ENCODE measurements at regions not wholly inside any gene's neighbourhood (a gene's known extent, or its start where the extent isn't known, plus 50 kb on each side); places are given as distances from the start of the nearest gene placed in this dataset.

DNA sequence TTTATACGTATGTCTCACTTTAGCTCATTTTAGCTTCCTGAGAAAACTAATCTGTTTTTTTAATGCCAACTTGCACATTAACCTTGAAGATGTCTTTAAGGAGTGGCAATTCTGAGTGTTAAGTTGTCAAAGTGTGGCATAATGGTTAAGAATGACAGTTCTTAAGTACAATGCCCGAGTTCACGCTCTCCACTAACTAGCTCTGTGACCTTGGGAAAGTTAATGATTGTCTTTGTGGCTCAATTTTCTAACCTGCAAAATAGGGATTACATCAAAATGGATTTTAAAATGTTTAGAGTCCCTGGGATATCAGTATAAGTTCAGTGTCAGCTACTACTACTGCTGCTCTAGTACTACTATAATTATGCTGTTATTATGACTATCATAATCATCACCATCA is 409.7 kb downstream of the SOCS6 start:
- no peak for TF ChIP-seq ZBTB7A (IDR thresholded peaks at IDR 0.05; ENCODE audit: low read depth)
- TF ChIP-seq, protein P1, sequence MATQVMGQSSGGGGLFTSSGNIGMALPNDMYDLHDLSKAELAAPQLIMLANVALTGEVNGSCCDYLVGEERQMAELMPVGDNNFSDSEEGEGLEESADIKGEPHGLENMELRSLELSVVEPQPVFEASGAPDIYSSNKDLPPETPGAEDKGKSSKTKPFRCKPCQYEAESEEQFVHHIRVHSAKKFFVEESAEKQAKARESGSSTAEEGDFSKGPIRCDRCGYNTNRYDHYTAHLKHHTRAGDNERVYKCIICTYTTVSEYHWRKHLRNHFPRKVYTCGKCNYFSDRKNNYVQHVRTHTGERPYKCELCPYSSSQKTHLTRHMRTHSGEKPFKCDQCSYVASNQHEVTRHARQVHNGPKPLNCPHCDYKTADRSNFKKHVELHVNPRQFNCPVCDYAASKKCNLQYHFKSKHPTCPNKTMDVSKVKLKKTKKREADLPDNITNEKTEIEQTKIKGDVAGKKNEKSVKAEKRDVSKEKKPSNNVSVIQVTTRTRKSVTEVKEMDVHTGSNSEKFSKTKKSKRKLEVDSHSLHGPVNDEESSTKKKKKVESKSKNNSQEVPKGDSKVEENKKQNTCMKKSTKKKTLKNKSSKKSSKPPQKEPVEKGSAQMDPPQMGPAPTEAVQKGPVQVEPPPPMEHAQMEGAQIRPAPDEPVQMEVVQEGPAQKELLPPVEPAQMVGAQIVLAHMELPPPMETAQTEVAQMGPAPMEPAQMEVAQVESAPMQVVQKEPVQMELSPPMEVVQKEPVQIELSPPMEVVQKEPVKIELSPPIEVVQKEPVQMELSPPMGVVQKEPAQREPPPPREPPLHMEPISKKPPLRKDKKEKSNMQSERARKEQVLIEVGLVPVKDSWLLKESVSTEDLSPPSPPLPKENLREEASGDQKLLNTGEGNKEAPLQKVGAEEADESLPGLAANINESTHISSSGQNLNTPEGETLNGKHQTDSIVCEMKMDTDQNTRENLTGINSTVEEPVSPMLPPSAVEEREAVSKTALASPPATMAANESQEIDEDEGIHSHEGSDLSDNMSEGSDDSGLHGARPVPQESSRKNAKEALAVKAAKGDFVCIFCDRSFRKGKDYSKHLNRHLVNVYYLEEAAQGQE (IDR thresholded peaks at IDR 0.05; ENCODE audit: low read depth): no peak
- TF ChIP-seq, protein P2, sequence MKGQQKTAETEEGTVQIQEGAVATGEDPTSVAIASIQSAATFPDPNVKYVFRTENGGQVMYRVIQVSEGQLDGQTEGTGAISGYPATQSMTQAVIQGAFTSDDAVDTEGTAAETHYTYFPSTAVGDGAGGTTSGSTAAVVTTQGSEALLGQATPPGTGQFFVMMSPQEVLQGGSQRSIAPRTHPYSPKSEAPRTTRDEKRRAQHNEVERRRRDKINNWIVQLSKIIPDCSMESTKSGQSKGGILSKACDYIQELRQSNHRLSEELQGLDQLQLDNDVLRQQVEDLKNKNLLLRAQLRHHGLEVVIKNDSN (IDR thresholded peaks at IDR 0.05): no peak
- TF ChIP-seq TAF1 (IDR thresholded peaks at IDR 0.05; ENCODE audit: low read depth): no peak
- no peak for TF ChIP-seq MAX (IDR thresholded peaks at IDR 0.05)
- TF ChIP-seq NFIC (IDR thresholded peaks at IDR 0.05): no peak
- no peak for TF ChIP-seq EP300 (IDR thresholded peaks at IDR 0.05; ENCODE audit: borderline replicate concordance)
- no peak for TF ChIP-seq TEAD4 (IDR thresholded peaks at IDR 0.05)
- no peak for TF ChIP-seq CEBPB (IDR thresholded peaks at IDR 0.05)

Measured in Ishikawa (cell line).